ENCODE measurements at regions not wholly inside any gene's neighbourhood (a gene's known extent, or its start where the extent isn't known, plus 50 kb on each side); places are given as distances from the start of the nearest gene placed in this dataset.
"Not testable (repeated sequence)": the region's sequence is repeated elsewhere in the genome, so short reads cannot be mapped to it uniquely, and the experiment has no call there.

- no peak for DNase-seq (ENCODE audit: low spot score)
These were observed 115.8 kb upstream of the TMEM45B start for GRCh38 chr11:129699711-129700304.

- no peak for DNase-seq (ENCODE audit: low spot score)
These were observed 114.9 kb upstream of the TMEM45B start for GRCh38 chr11:129700701-129701100.

GRCh38 chr11:129701706-129702105, 113.9 kb upstream of the TMEM45B start:
- DNase-seq (ENCODE audit: low spot score), result no peak

- no peak for DNase-seq (ENCODE audit: low spot score)
These were observed 112.9 kb upstream of the TMEM45B start for GRCh38 chr11:129702410-129703398.

- no peak for DNase-seq (ENCODE audit: low spot score)
These were observed 111.8 kb upstream of the TMEM45B start for GRCh38 chr11:129703846-129704245.

GRCh38 chr11:129704831-129705230, 110.8 kb upstream of the TMEM45B start:
- no peak for DNase-seq (ENCODE audit: low spot score)

GRCh38 chr11:129705341-129705740, 110.3 kb upstream of the TMEM45B start:
- no peak for DNase-seq (ENCODE audit: low spot score)

- no peak for DNase-seq (ENCODE audit: low spot score)
These were observed 109.7 kb upstream of the TMEM45B start for GRCh38 chr11:129705933-129706332.

- no peak for DNase-seq (ENCODE audit: low spot score)
These were observed 105.7 kb upstream of the TMEM45B start for GRCh38 chr11:129709801-129710398.

- no peak for DNase-seq (ENCODE audit: low spot score)
These were observed 105.2 kb upstream of the TMEM45B start for GRCh38 chr11:129710423-129710822.

- no peak for DNase-seq (ENCODE audit: low spot score)
These were observed 103.9 kb upstream of the TMEM45B start for GRCh38 chr11:129711760-129712159.

- not testable (repeated sequence) for DNase-seq (ENCODE audit: low spot score)
These were observed 103.0 kb upstream of the TMEM45B start for GRCh38 chr11:129712486-129713240.

- no peak for DNase-seq (ENCODE audit: low spot score)
These were observed 96.6 kb upstream of the TMEM45B start for GRCh38 chr11:129719037-129719436.

GRCh38 chr11:129720156-129720555, 95.5 kb upstream of the TMEM45B start:
- no peak for DNase-seq (ENCODE audit: low spot score)

- no peak for DNase-seq (ENCODE audit: low spot score)
These were observed 94.7 kb upstream of the TMEM45B start for GRCh38 chr11:129720994-129721393.

GRCh38 chr11:129721685-129722084, 94.0 kb upstream of the TMEM45B start:
- no peak for DNase-seq (ENCODE audit: low spot score)

- DNase-seq (ENCODE audit: low spot score), result no peak
These were observed 93.1 kb upstream of the TMEM45B start for GRCh38 chr11:129722529-129722928.

GRCh38 chr11:129723146-129723760, 92.4 kb upstream of the TMEM45B start:
- no peak for DNase-seq (ENCODE audit: low spot score)

GRCh38 chr11:129723761-129724162, 91.9 kb upstream of the TMEM45B start:
- DNase-seq (ENCODE audit: low spot score), result no peak

- DNase-seq (ENCODE audit: low spot score), result no peak
These were observed 90.8 kb upstream of the TMEM45B start for GRCh38 chr11:129724866-129725265.

- no peak for DNase-seq (ENCODE audit: low spot score)
These were observed 89.5 kb upstream of the TMEM45B start for GRCh38 chr11:129726179-129726578.

- no peak for DNase-seq (ENCODE audit: low spot score)
These were observed 87.1 kb upstream of the TMEM45B start for GRCh38 chr11:129728581-129728980.

Data from hematopoietic multipotent progenitor cell treated with erythropoietin and hydrocortisone succinate and interleukin-3 and kit ligand, for 17 days (in vitro differentiated cells).